OCI-LY3 (cell line): ENCODE measurements at regions not wholly inside any gene's neighbourhood (a gene's known extent, or its start where the extent isn't known, plus 50 kb on each side); places are given as distances from the start of the nearest gene placed in this dataset.
A peak's percentile ranks its signal among the peaks of the same experiment; 100 is the strongest.

ENCODE experiments used
- H2AFZ ChIP-seq: fragments of 200-600, 300-600 bp; shearing (Covaris generic); 2 replicates; pipeline ENCODE4 v1.6.0; 2014; ENCODE audit warnings: antibody characterized with exemption, low read depth, low read length
- H3K27ac ChIP-seq: fragments of 200-600, 300-600 bp; sonication (generic); 2 replicates; pipeline ENCODE4 v1.5.1; 2014; ENCODE audit warnings: mild to moderate bottlenecking, low read length, moderate library complexity, mixed read lengths
- H3K27me3 ChIP-seq: fragments of 200-600, 300-600 bp; sonication (generic); 2 replicates; pipeline ENCODE4 v1.6.1; 2014; ENCODE audit warnings: low read depth, low read length, mixed read lengths
- H3K36me3 ChIP-seq: fragments of 200-600, 300-600 bp; sonication (generic); replicated peaks from 2 replicates; pipeline ENCODE3; 2014; ENCODE audit warnings: low read depth, low read length, mixed read lengths
- H3K4me1 ChIP-seq: fragments of 300-600, 200-600 bp; sonication (generic); 2 replicates; pipeline ENCODE4 v1.6.1; 2014; ENCODE audit warnings: low read length, mixed read lengths
- H3K4me2 ChIP-seq: fragments of 200-600, 300-600 bp; sonication (generic); 2 replicates; pipeline ENCODE4 v1.6.1; 2014; ENCODE audit warnings: low read length, mixed read lengths
- H3K4me3 ChIP-seq: fragments of 300-600, 200-600 bp; sonication (generic); 2 replicates; pipeline ENCODE4 v1.5.1; 2014; ENCODE audit warnings: antibody characterized with exemption, mild to moderate bottlenecking, low read length, moderate library complexity
- H3K79me2 ChIP-seq: fragments of 300-600, 200-600 bp; shearing (Covaris generic); 2 replicates; pipeline ENCODE4 v1.6.1; 2014; ENCODE audit warnings: mild to moderate bottlenecking, low read length, mixed read lengths
- H3K9ac ChIP-seq: fragments of 300-600, 200-600 bp; shearing (Covaris generic); 2 replicates; pipeline ENCODE4 v1.6.0; 2014; ENCODE audit warnings: mild to moderate bottlenecking, low read length, moderate library complexity
- H3K9me3 ChIP-seq: fragments of 200-600, 300-600 bp; shearing (Covaris generic); 2 replicates; pipeline ENCODE4 v1.6.1; 2014; ENCODE audit warnings: low read length, mixed read lengths; ENCODE audit not compliant: insufficient read depth
- H4K20me1 ChIP-seq: fragments of 200-600, 300-600 bp; sonication (generic); 2 replicates; pipeline ENCODE4 v1.6.1; 2016; ENCODE audit warnings: low read length, mixed read lengths; ENCODE audit not compliant: insufficient read depth
- EZH2phosphoT487 ChIP-seq: fragments of 200-600 bp; shearing (Covaris generic); IDR thresholded peaks from 2 replicates; pipeline ENCODE4 v1.6.1; 2018; ENCODE audit warnings: antibody characterized with exemption, mixed run types, low read depth
- TF ChIP-seq, protein P1 (sequence below): fragments of 200-600, 300-600 bp; sonication (generic); IDR thresholded peaks from 2 replicates; pipeline ENCODE4 v1.5.1; 2014; ENCODE audit warnings: antibody characterized with exemption, low read length, low read depth

DNA sequence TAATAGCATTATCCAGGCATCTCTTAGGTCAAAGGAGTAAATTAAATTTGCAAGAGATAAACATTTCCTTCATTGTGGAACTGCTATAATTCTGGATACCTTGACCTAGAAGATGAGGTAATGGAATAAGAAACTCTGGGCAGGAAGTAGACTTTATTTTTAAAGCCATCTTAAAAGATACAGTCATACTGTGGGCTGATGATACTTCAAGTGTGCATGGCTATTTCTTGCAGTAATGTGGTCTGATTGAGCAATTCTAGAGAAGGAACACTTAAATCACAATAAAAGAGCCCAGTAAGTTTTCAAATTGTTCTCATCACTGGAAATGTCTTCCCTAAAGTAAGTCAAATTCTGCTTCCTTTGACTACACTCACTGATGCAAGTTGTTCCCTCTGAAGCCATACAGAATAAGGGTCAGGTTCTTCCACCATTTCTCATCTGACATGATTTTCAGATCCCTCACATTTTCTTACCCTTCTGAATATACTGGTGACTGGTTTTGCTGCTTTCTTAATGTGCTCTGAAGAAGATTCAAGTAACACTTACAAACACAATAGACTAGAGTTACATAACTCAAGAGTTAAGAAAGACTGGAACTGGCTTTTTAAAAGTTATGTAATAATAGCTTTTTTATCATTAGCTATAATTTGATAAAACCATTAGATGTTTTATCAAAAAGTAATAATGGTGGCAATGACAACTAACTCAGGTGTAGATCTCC lies 62.6 kb upstream of the TMEM244 start:
- H3K27me3 ChIP-seq, result no peaks in the 10 kb centered on the region
- no peaks in the 10 kb centered on the region for H4K20me1 ChIP-seq
- no peaks in the 10 kb centered on the region for H3K9me3 ChIP-seq
- TF ChIP-seq, protein P1, sequence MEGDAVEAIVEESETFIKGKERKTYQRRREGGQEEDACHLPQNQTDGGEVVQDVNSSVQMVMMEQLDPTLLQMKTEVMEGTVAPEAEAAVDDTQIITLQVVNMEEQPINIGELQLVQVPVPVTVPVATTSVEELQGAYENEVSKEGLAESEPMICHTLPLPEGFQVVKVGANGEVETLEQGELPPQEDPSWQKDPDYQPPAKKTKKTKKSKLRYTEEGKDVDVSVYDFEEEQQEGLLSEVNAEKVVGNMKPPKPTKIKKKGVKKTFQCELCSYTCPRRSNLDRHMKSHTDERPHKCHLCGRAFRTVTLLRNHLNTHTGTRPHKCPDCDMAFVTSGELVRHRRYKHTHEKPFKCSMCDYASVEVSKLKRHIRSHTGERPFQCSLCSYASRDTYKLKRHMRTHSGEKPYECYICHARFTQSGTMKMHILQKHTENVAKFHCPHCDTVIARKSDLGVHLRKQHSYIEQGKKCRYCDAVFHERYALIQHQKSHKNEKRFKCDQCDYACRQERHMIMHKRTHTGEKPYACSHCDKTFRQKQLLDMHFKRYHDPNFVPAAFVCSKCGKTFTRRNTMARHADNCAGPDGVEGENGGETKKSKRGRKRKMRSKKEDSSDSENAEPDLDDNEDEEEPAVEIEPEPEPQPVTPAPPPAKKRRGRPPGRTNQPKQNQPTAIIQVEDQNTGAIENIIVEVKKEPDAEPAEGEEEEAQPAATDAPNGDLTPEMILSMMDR, result no peak
- TF ChIP-seq EZH2phosphoT487, result no peak
- H3K36me3 ChIP-seq, result no peaks in the 10 kb centered on the region
- H3K4me1 ChIP-seq, result no peaks in the 10 kb centered on the region
- H3K79me2 ChIP-seq, result no peaks in the 10 kb centered on the region
- H3K27ac ChIP-seq, result no peak overlapping the region
- H3K9ac ChIP-seq, result no peak overlapping the region
- H3K4me3 ChIP-seq, result no peak overlapping the region
- H3K4me2 ChIP-seq, result no peak overlapping the region
- no peak overlapping the region for H2AFZ ChIP-seq

DNA sequence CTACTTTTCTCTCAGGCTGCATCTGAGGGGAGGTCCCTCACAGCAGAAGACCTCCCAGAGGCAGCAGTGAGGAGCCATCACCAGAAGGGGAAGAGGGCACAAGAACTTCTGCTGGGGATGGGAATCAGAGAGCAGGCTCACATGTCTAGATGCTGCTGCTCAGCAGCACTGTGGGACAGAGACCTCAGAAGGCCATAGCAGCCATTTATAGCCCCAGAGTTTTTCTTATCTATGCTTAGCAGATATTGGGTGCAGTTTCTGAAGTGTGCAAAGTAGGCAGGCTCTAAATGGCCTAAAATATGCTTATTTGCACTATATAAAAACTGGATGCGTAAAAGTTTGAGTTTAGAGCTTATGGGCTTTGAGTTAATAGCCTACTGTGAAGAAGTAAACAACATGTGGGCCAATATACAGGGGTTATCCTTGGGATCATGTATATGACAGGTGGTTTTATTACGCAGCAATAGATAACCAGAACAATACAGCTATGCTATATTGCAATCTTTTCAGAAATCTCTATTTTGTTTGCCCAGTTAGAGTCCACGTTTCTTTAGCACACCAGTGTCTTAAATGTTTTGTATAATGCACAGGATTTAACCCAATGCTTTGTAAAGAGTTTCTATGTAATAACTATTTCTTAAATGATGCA lies 60.2 kb upstream of the TMEM244 start:
- Histone ChIP-seq H3K27ac (no peak overlapping the region), H4K20me1 (no peaks in the 10 kb centered on the region), H3K79me2 (no peaks in the 10 kb centered on the region), H3K9ac (no peak overlapping the region), H3K36me3 (no peaks in the 10 kb centered on the region), H3K9me3 (no peaks in the 10 kb centered on the region), H3K27me3 (no peaks in the 10 kb centered on the region), H3K4me1 (peaks cover 9% of the 10 kb centered on the region), H3K4me3 (no peak overlapping the region), H3K4me2 (no peak overlapping the region), H2AFZ (0 out of 2 replicates have a peak overlapping the region, but pooled peaks have one; percentile 30)
- TF ChIP-seq, protein P1, result no peak
- TF ChIP-seq EZH2phosphoT487, result no peak

DNA sequence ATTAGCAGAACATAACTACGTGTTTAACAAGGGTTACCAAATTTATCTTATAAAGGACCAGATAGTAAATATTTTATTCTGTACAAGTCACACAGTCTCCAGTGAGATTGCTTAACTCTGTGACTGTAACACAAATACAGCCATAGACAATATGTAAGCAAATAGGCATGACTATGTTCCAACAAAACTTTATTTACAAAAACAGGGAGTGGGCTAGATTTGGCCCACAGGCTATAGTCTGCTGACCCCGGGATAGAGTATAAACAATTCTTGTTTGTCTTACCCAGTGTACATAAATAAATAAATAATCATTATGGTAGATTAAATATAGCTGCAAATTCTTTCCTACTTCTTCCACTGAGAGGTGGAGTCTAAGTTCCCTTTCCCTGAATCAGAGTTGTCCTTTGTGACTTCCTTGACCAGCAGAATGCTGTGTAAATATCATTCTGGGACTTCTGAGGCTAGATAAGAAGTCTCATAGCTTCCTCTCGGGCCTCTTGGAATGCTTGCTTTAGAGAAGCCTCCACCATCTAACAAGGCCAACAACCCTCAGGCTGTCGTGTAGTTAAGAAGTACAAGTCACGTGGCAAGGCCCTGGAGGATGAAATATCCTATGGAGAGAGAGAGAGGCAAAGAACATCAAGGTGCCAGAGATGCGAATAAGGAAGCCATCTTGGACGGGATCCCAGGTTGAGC lies 59.1 kb upstream of the TMEM244 start:
- Histone ChIP-seq H3K9me3 (no peaks in the 10 kb centered on the region), H3K36me3 (no peaks in the 10 kb centered on the region), H3K9ac (no peak overlapping the region), H3K27ac (no peak overlapping the region), H3K4me1 (peaks cover 9% of the 10 kb centered on the region), H2AFZ (no peak overlapping the region), H3K4me2 (no peak overlapping the region), H4K20me1 (no peaks in the 10 kb centered on the region), H3K27me3 (no peaks in the 10 kb centered on the region), H3K79me2 (no peaks in the 10 kb centered on the region), H3K4me3 (no peak overlapping the region)
- TF ChIP-seq, protein P1, result no peak
- TF ChIP-seq EZH2phosphoT487, result no peak

DNA sequence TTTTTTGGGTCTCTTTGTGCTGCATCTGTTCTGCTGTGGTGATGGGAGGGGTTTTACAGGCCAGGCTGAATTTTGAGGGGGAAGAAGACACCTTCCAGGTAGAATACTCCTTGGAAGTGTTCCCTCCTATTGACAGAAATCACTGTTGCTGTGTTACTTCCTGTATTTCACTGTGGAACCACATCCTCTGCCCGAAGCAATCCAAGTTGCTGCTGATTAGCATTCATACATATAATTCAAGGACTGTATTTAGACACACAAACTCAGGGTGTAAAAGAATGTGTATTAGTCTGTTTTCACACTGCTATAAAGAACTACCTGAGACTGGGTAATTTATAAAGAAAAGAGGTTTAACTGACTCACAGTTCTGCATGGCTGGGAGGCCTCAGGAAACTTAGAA lies 50.6 kb upstream of the TMEM244 start:
- Histone ChIP-seq H4K20me1 (no peaks in the 10 kb centered on the region), H3K4me1 (peaks cover 23% of the 10 kb centered on the region), H2AFZ (no peak overlapping the region), H3K9ac (no peak overlapping the region), H3K4me3 (no peak overlapping the region), H3K9me3 (no peaks in the 10 kb centered on the region), H3K36me3 (no peaks in the 10 kb centered on the region), H3K79me2 (no peaks in the 10 kb centered on the region), H3K27ac (no peak overlapping the region), H3K4me2 (no peak overlapping the region), H3K27me3 (no peaks in the 10 kb centered on the region)
- TF ChIP-seq, protein P1, result no peak
- TF ChIP-seq EZH2phosphoT487, result no peak
